ENCODE measurements at regions not wholly inside any gene's neighbourhood (a gene's known extent, or its start where the extent isn't known, plus 50 kb on each side); places are given as distances from the start of the nearest gene placed in this dataset.

DNA sequence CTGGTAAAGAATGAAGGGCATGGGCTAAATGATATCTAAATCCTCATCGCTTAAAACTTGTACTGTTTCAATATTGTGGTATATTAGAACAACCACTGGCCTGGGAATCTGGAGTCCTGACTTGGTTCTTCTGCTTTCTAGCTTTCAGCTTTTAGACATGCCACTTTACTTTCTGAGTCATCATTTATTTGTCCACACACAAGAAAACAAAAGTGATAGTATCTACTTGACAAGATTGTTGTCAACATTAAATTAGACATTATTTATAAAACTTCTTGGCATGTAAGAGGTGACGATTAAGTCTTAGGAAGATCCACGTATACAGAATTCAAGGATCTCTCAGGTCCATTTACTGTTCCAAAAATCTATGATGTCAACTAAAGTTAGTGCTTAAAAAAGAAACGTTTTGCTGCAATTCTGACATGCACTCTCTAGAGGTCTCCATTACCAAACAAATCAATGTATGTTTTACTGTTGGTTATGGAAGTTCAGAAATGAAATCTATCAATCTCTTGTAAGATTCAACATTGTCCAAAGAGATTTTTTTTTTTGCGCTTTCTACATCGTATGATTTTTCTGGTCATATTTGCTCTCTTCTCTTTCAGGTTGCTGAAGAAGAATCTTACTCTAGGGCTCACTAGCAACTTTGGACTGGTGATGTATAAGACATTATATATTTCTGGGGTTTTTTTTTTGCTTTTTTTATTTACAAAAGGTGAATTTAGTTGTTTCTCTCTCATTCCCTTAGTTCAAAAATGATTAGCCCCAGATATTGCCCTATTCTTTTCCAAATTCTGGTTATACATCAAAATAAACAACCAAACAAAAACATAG, 53.6 kb upstream of the DYNC1I1 start:
- no peak for DNase-seq (ENCODE audit: low read depth in 4 of 4, low spot score in 3 of 4)

DNA sequence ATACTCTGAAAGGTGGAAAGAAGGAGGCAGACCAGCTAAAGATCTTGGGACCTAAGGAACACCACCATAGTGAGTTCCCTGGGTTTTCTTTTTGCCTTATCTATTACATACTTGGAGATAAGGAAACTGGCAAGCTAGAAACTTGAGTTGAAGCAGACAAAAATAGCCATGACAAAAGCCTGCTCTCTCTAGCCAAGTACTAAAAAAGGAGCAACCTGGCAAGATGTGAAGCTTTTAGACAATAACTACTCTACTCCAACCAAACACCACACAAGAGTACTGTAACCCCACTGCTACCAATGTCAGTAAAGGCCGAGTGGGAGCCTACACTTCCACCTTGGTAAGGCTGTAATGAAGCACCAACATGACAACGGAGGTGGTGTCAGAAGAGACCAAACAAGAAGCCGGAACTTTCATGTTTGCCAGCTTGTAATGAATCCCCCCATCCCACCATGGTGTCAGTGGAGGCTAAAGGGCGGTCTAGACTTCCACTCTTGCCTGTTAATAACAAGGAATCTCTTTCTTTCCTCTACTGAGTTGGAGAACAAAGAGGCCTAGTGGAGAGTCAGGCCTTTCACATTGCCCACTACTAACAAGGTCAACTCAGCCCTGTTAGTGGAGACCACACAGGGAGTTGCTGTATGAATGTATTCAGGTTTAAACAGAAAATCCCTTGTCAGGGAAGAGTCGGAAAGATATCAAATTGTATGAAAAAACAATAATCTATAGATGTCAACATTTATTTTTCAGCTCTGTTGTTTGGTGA, 55.8 kb upstream of the DYNC1I1 start:
- no peak for DNase-seq (ENCODE audit: low read depth in 4 of 4, low spot score in 3 of 4)

DNA sequence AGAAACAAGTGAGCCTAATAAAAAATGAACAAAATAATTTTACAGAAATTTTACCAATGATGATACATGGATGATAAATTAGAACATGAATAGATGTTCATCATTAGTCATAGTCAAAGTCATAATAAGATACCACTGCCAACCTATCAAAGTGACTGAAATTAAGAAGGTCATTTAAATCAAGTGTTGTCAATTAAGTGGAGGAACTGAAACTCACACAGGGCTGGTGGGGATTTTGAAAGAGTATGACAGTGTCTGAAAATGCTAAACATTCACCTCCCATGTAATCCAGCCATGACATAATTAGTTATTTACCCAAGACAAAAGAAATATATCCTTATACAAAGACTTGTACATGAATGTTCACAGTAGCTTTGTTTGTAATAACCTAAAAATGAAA, 57.1 kb upstream of the DYNC1I1 start:
- no peak for DNase-seq (ENCODE audit: low read depth in 4 of 4, low spot score in 3 of 4)

DNA sequence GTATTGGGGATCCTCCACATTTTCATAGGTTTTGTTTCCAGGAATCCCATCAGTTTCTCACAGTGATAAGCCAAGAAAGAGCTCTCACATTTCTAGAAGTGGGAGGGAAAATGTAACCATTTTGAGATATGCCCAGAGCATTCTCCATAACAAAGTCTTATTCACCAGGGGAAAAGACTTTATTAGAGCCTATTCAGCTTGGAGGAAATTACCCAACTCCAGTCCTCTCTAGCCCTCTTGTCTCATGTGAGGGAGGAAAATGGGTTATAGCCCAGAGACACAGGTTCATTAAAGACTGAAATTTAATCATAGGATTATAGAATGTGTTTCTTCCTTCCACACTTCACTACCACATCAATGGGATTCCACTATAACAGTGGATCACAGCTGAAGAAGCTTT, 61.6 kb upstream of the DYNC1I1 start:
- no peak for DNase-seq (ENCODE audit: low read depth in 4 of 4, low spot score in 3 of 4)

DNA sequence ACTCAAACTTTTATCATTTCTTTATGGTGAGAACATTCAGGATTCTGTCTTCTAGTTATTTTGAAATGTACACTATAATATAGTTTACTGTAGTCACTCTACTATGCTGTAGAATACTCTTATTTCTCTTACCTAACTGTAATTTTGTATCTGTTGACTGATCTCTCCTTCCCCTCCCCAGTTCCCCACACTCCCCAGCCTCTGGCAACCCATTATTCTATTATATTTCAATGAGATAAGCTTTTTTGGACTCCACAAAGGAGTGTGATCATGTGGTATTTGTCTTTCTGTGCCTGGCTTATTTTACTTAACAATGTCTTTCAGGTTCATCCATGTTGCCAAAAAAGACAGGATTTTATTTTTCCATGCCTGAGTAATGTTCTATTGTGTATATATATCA, 71.4 kb upstream of the DYNC1I1 start:
- no peak for DNase-seq (ENCODE audit: low read depth in 4 of 4, low spot score in 3 of 4)

DNA sequence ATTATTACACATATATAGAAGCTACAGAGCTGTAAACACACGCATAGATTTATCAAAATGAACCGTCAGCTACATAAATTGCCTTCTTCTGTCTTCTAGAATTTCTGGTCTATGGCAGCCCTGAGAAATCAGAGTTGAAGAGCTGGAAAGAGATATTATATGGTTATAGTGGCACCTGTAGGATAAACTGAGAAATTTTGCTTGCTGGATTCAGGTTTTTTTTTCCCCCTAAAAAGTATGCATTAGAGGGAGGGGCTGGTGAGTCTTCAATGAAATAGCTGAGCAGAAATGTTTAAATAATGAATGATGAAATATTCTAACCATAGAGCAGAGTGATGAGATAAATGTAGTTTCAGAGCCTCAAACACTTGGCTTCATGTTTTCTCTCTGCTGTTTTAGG, 78.0 kb upstream of the DYNC1I1 start:
- no peak for DNase-seq (ENCODE audit: low read depth in 4 of 4, low spot score in 3 of 4)

DNA sequence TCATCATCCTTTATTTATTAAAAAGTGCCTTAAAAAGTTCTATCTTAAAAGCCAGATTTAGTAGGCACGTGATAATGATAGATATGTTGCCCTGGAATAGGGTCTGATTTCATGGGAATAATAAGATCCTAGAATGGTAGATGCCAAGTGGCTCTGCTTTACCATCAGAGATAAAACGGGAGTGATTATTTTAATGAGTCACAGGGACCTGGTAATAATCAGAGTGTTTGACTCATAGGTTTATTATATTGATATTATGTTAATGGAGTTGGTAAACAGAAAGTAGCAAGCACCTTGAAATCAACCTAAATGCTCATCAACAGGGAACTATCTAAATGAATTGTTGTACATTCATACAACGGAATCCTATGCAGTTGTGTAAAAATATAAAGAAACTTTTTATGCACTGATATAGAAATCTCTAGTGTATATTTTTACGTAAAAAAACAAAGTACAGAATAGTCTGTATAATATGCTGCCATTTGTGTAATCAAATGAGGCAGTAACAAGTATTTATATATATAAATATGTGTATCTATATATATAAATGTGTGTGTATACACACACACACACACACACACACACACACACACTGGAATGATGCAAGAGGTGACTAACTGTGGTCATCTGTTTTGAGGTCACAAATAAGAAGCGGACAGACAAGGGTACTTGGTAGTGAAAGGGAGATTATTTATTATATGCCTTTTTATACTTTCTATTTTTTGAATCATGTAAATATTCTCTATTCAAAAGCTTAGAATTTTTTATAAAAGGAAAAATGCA, 78.6 kb upstream of the DYNC1I1 start:
- DNase-seq (ENCODE audit: low read depth in 4 of 4, low spot score in 3 of 4), result no peak

DNA sequence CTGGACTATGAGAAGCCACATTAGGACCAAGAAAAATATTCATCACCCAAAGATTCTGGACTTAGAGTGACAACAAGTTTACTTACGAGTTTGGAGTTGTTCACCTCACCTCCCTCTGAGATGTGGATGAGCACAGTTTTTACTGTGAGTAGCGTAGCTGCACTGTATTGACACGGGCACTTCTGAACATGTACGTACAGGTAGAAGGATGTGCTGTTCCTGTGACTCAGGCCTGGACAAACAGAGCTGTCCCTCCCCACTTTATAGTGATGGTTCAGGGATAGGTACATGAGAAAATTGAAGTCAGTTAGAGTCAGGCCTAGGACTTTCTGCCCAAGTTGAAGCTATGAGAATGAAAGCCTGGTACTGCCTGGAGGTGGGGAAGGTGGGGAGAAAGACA, 80.9 kb upstream of the DYNC1I1 start:
- DNase-seq (ENCODE audit: low read depth in 4 of 4, low spot score in 3 of 4), result no peak

DNA sequence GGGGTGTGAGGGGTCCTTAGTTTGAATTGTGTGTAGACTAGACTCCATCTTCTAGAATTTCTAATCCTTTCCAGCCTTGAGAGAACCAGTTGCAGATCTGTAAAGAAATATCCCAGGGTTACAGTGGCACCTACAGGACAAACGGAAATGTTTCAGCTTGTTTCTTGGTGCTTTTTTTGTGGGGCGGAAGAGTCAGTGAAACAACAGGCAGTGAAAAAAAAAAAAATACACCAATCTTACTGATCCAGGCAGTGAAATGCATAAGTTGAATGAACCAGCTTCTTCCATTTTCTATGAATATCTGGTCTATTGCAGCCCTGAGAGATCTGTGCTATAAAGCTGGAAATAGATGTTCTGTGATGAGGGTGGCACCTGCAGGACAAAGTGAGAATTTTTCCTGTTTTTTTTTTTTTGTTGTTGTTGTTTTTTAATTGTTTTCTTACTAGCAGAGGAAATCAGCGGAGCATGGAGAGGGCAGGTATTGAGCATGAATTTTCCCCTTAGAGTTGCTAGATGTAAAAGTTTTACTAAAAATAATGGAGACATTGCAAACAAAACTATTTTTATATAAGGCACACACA, 81.9 kb upstream of the DYNC1I1 start:
- peak; percentile 37 to 52 (median 45) for DNase-seq (ENCODE audit: low read depth in 4 of 4, low spot score in 3 of 4)

DNA sequence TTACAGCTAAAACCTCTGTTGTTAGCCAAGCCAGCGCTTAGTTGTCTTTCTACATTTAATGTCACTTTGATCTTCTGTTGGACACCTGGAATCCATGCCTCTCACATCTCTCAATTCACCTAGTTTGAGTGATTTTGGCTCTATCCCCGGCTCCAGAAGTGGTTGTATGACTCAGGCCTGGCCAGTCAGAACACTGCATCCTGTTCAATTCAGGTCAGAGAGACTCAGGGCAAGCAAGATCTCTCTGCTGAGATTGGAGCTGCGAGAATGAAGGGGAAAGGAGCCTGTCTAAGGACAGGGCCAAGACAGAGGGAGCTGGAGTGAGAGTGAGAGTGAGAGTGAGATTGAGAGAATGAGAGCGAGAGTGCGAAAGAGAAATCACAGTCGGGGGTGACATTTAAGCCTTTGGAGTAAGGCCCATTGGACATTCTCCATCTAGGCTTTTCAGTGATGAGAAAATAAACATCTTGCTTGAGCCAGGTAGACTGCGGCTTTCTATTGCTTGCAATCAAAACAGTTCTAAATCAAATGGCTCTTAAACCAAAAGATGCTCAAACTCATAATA, 83.3 kb upstream of the DYNC1I1 start:
- no peak for DNase-seq (ENCODE audit: low read depth in 4 of 4, low spot score in 3 of 4)

DNA sequence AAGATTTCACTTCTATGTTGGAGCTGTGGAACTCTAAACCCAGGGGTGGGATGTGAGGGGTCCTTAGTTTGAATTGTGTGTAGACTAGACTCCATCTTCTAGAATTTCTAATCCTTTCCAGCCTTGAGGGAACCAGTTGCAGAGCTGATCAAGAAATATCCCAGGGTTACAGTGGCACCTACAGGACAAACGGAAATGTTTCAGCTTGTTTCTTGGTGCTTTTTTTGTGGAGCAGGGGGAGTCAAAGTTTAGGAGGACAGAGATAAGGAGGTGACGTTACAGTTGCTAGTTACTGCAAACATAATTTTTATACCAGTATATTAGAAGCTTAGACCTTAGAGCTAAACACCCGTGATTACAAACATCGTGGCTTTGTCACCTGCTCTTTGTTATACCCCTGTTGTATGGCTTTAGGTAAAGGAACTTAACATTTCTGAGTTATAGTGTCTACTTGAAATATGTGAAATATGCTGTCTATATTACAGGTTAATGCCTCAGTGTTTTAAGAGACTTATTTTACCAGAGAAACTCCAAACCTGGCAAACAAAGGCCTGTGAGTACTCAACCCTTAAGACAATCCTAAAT, 84.5 kb upstream of the DYNC1I1 start:
- DNase-seq (ENCODE audit: low read depth in 4 of 4, low spot score in 3 of 4), result peak in 2 of 4 donors; percentile 6 to 13

DNA sequence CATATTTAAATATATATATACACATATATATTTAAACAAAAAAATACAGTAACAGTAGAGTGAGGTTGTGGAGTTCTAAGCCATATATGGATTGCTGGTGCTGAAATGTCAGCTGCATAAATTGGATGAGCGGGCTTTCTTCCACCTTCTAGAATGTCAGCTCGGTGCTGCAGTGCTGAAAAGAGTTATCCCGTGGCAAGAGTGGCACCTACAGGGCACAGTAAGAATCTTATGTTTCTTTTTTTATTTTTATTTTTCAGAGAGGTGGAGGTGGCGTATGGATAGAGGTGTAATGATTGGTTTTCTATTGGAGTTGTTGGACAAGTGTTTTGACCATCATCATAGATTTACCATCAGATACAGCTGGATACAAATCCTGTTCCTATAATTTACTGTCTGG, 86.2 kb upstream of the DYNC1I1 start:
- DNase-seq (ENCODE audit: low read depth in 4 of 4, low spot score in 3 of 4), result peak in 3 of 4 donors; percentile 27 to 49 (median 47)

DNA sequence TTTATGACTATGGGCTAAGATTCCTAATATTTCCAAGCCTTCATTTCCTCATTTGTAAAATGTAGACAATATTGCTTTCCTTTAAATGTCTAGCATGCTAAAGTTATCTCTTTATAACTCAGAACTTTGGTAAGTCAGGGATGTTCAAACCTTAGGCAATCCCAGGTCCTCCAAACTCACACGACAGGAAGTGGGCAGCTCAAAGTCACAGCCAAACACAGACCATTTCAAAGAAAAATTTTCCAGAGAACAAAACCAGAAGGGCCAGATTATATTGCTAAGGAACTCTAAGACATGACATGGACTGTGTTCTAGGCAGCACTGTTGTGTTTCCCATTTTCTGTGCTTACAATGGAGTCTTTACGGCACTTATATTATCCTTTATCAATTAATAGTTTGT, 87.8 kb upstream of the DYNC1I1 start:
- DNase-seq (ENCODE audit: low read depth in 4 of 4, low spot score in 3 of 4), result no peak

DNA sequence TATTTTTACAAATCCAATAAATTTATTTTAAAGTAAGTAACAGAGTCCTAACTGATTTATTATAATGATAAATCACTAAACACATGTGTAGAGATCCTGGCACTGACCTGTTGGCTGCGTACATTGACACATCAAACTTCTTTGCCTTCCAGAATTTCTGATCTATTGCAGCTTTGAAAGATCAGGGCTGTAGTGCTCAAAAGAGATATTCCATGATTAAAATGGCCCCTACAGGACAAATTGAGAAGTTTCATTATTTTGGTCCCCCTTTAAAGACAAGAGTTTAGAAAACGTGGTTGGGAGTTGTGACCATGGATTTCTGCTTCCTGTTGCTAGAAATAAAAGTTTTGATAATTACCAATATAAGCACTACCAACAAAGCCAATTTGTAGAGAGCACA, 87.7 kb upstream of the PDK4 start:
- DNase-seq (ENCODE audit: low read depth in 4 of 4, low spot score in 3 of 4), result peak; percentile 18 to 38 (median 21)

DNA sequence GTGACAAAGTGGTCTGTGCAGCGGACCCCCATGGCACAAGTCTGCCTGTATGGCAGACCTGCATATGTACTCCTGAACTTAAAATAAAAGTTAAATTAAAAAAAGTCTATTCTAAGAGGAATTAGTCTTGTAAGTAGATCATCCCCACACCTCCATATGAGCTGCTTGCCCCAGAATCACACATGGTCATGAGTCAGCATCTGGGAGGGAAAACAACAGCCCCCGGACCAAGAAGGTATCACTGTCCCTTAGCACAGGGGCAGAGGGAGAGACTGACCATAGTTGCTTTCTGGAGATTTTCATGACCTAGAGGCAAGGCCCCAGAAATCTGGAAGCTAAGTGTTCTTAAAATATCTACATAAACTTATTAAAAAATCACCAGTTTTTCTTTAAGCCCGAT, 86.6 kb upstream of the PDK4 start:
- DNase-seq (ENCODE audit: low read depth in 4 of 4, low spot score in 3 of 4), result no peak

DNA sequence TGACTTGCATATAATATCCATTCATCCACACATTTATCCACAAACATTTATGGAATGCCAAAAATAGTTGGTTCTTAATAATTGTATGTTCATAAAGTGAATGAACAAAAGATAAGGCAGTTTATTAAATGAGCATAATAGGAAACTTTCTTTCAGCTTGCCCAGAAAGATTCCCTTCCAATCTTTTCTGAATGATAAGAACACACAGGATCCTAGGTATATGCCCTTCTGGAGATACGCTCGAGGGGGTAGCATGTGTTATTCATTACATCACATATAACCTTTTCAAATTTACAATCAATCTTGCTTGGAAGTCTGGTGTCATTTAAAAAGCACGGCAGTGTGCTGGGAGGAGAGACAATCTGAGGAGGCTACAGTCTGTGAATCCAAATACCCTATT, 80.4 kb upstream of the PDK4 start:
- no peak for DNase-seq (ENCODE audit: low read depth in 4 of 4, low spot score in 3 of 4)

DNA sequence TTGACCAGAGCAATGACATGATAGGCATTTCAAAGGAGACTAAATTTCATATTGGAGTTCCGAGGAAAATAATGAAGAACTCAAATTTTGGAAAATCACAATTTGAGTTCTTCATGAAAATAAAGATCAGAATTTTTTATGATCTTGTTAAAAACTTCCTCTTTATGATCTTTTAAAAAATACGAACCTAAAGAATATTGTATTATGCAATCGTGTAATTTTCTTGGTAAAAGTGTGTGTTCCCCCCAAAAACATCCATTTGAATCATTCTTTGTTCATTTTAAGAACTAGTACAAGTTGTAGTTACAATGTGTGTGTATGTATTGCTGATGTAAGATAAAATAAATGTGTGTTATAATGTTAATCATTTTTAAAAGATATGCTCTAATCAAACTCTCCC, 79.3 kb upstream of the PDK4 start:
- DNase-seq (ENCODE audit: low read depth in 4 of 4, low spot score in 3 of 4), result no peak

DNA sequence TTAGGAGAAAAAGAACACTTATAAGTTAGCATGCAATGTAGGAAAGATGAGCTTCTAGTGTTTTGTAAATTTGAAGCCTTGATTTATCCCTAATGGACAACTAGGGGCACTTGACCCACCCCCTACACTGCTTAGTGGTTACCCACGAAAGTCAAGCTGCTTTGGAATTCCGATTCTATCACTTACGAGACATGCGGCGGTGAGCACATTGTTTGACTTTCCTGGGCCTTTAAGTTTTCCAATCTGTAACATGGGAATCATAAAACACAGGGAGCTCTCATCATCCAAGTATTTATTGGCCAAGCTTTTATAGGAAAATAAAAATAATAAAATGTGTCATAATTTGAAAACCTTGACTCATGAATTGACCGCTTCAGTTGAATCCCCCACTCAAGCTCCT, 78.7 kb upstream of the PDK4 start:
- DNase-seq (ENCODE audit: low read depth in 4 of 4, low spot score in 3 of 4), result no peak

DNA sequence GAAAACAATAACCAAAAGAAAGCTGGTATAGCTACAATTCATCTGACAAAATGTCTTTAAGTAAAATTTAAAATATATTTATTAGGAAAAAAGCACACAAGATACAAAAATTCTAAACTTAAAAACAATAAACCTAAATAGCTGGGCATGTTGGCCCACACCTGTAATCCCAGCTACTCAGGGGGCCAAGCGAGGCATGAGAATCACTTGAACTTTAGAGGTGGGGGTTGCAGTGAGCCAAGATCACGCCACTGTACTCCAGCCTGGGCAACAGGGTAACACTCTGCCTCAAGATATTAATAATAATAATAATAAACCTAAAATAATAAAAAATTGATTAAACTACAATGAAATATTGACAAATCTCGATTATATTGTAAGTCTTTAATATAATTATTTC, 77.8 kb upstream of the PDK4 start:
- DNase-seq (ENCODE audit: low read depth in 4 of 4, low spot score in 3 of 4), result no peak

DNA sequence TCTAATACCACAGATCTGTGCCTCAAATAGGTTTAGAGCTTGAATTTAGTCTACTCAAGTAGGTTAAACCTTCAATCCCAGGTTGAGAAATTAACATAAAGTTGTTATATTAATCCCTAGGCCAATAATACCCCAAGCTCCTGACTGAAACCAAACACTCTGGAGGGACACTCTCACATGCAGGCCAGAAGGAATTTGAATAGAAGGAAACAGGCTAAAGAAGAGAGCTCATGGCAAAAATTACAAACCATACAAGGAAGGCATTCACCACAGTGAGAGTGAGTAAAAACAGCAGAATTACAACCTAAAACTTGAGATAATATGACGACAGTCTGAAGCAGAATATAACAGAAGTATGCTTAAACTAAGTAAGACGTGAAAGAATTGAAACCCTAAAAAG, 76.1 kb upstream of the PDK4 start:
- no peak for DNase-seq (ENCODE audit: low read depth in 4 of 4, low spot score in 3 of 4)

Data from right renal pelvis (tissue), 4 donors.